ENCODE measurements at regions not wholly inside any gene's neighbourhood (a gene's known extent, or its start where the extent isn't known, plus 50 kb on each side); places are given as distances from the start of the nearest gene placed in this dataset.

- TF ChIP-seq CTCF (IDR thresholded peaks at IDR 0.05) (no peak), POLR2A (IDR thresholded peaks at IDR 0.05) (no peak)
These were observed 236.1 kb downstream of the FBXO8 start for GRCh38 chr4:174047363-174047762.
